Astrocyte (in vitro differentiated cells and primary cell): ENCODE measurements at regions not wholly inside any gene's neighbourhood (a gene's known extent, or its start where the extent isn't known, plus 50 kb on each side); places are given as distances from the start of the nearest gene placed in this dataset.
A peak's percentile ranks its signal among the peaks of the same experiment; 100 is the strongest.

Experiments used
- DNase-seq: peaks from one replicate; pipeline ENCODE4 v3.0.0-alpha.2; 2010; ENCODE audit warnings: low read depth
- FAIRE-seq: peaks from 2 replicates; lab custom pipeline; 2011; peaks lifted over from hg19 to GRCh38; lab: Jason Lieb, UNC
- H2AFZ ChIP-seq: 2 replicates; pipeline ENCODE4 v1.6.0; 2012; ENCODE audit warnings: low read depth, low read length, inconsistent platforms
- H3K27ac ChIP-seq: 2 replicates; pipeline ENCODE4 v1.5.1; 2011; ENCODE audit warnings: low read depth, low read length, inconsistent platforms
- H3K27me3 ChIP-seq: 2 replicates; pipeline ENCODE4 v1.6.0; 2011; ENCODE audit warnings: low read length, inconsistent platforms; ENCODE audit not compliant: insufficient read depth
- H3K36me3 ChIP-seq: 2 replicates; pipeline ENCODE4 v1.5.1; 2011; ENCODE audit warnings: low read length, inconsistent platforms; ENCODE audit not compliant: insufficient read depth
- H3K4me1 ChIP-seq: 2 replicates; pipeline ENCODE4 v1.5.1; 2011; ENCODE audit warnings: low read length, inconsistent platforms; ENCODE audit not compliant: insufficient read depth
- H3K4me2 ChIP-seq: 2 replicates; pipeline ENCODE4 v1.6.0; 2012; ENCODE audit warnings: low read length, inconsistent platforms
- H3K4me3 ChIP-seq: 2 replicates; pipeline ENCODE4 v1.5.1; 2011; ENCODE audit warnings: low read depth, mild to moderate bottlenecking, low read length, inconsistent platforms; ENCODE audit not compliant: insufficient read depth
- H3K79me2 ChIP-seq: 2 replicates; pipeline ENCODE4 v1.6.0; 2012; ENCODE audit warnings: mild to moderate bottlenecking, low read length, inconsistent platforms; ENCODE audit not compliant: insufficient read depth
- H3K9ac ChIP-seq: 2 replicates; pipeline ENCODE4 v1.6.0; 2012; ENCODE audit warnings: mild to moderate bottlenecking, low read length, inconsistent platforms
- H3K9me3 ChIP-seq: 2 replicates; pipeline ENCODE4 v1.5.1; 2012; ENCODE audit warnings: low read depth, mild to moderate bottlenecking, low read length, inconsistent platforms; ENCODE audit not compliant: insufficient read depth
- H4K20me1 ChIP-seq: 2 replicates; pipeline ENCODE4 v1.6.0; 2012; ENCODE audit warnings: low read length, inconsistent platforms; ENCODE audit not compliant: insufficient read depth
- H3K27ac Mint-ChIP-seq: one replicate; pipeline ENCODE4 v1.8.0; 2021; ENCODE audit warnings: mild to moderate bottlenecking, mixed read lengths; ENCODE audit not compliant: unreplicated experiment
- H3K27me3 Mint-ChIP-seq: one replicate; pipeline ENCODE4 v1.8.0; 2021; ENCODE audit warnings: low read depth, mixed read lengths; ENCODE audit not compliant: unreplicated experiment
- H3K36me3 Mint-ChIP-seq: one replicate; pipeline ENCODE4 v1.8.0; 2021; ENCODE audit warnings: low read depth, mixed read lengths; ENCODE audit not compliant: unreplicated experiment
- H3K4me1 Mint-ChIP-seq: one replicate; pipeline ENCODE4 v1.8.0; 2021; ENCODE audit warnings: low read depth, mixed read lengths; ENCODE audit not compliant: unreplicated experiment
- H3K4me3 Mint-ChIP-seq: one replicate; pipeline ENCODE4 v1.8.0; 2021; ENCODE audit warnings: mild to moderate bottlenecking, moderate library complexity, mixed read lengths; ENCODE audit not compliant: unreplicated experiment
- H3K9me3 Mint-ChIP-seq: one replicate; pipeline ENCODE4 v1.8.0; 2021; ENCODE audit warnings: mild to moderate bottlenecking, mixed read lengths; ENCODE audit not compliant: unreplicated experiment
- CTCF ChIP-seq: IDR thresholded peaks from 2 replicates; pipeline ENCODE4 v1.5.1; 2011; ENCODE audit warnings: low read depth, mild to moderate bottlenecking, inconsistent platforms, low read length, moderate library complexity; ENCODE audit not compliant: insufficient read depth
- EZH2 ChIP-seq: IDR thresholded peaks from 2 replicates; pipeline ENCODE4 v1.6.1; 2012; ENCODE audit warnings: mild to moderate bottlenecking, low read length, inconsistent platforms; ENCODE audit not compliant: insufficient read depth

GRCh38 chr13:81726037-81726726 lies 1385.3 kb upstream of the SPRY2 start:
- H3K79me2 ChIP-seq = no peaks in the 10 kb centered on the region
- Mint-ChIP-seq H3K27me3 (no peaks in the 10 kb centered on the region), H3K4me1 (peaks cover 2% of the 10 kb centered on the region), H3K4me3 (no peak overlapping the region), H3K36me3 (no peaks in the 10 kb centered on the region), H3K27ac (no peak overlapping the region), H3K9me3 (no peaks in the 10 kb centered on the region)
- DNase-seq (no peak), FAIRE-seq (no peak)
- no peak overlapping the region for H3K27ac ChIP-seq
- no peaks in the 10 kb centered on the region for H3K4me1 ChIP-seq
- no peak overlapping the region for H3K4me3 ChIP-seq
- TF ChIP-seq CTCF = no peak
- TF ChIP-seq EZH2 = no peak
- no peak overlapping the region for H3K9ac ChIP-seq
- H3K27me3 ChIP-seq = no peaks in the 10 kb centered on the region
- no peaks in the 10 kb centered on the region for H4K20me1 ChIP-seq
- H3K4me2 ChIP-seq = no peak overlapping the region
- no peaks in the 10 kb centered on the region for H3K9me3 ChIP-seq
- H3K36me3 ChIP-seq = no peaks in the 10 kb centered on the region
- H2AFZ ChIP-seq = no peak overlapping the region

- H3K27me3 Mint-ChIP-seq = no peaks in the 10 kb centered on the region
- H3K27me3 ChIP-seq = no peaks in the 10 kb centered on the region
- peaks cover 2% of the 10 kb centered on the region for H3K4me1 Mint-ChIP-seq
- no peaks in the 10 kb centered on the region for H3K9me3 Mint-ChIP-seq
- no peak for TF ChIP-seq CTCF
- no peak for TF ChIP-seq EZH2
- no peak overlapping the region for H3K9ac ChIP-seq
- no peak for DNase-seq
- H3K27ac ChIP-seq = no peak overlapping the region
- H3K27ac Mint-ChIP-seq = no peak overlapping the region
- H3K4me3 ChIP-seq = no peak overlapping the region
- H3K36me3 Mint-ChIP-seq = no peaks in the 10 kb centered on the region
- no peaks in the 10 kb centered on the region for H3K79me2 ChIP-seq
- no peaks in the 10 kb centered on the region for H3K9me3 ChIP-seq
- H3K4me1 ChIP-seq = no peaks in the 10 kb centered on the region
- H2AFZ ChIP-seq = no peak overlapping the region
- no peak for FAIRE-seq
- no peaks in the 10 kb centered on the region for H4K20me1 ChIP-seq
- H3K4me2 ChIP-seq = no peak overlapping the region
- no peaks in the 10 kb centered on the region for H3K36me3 ChIP-seq
- no peak overlapping the region for H3K4me3 Mint-ChIP-seq
Observed at GRCh38 chr13:81722456-81722855, 1381.5 kb upstream of the SPRY2 start.

GRCh38 chr13:81721400-81721799 lies 1380.5 kb upstream of the SPRY2 start:
- no peak overlapping the region for H3K4me3 Mint-ChIP-seq
- no peaks in the 10 kb centered on the region for H3K9me3 Mint-ChIP-seq
- Histone ChIP-seq H3K4me1 (no peaks in the 10 kb centered on the region), H4K20me1 (no peaks in the 10 kb centered on the region), H3K9ac (no peak overlapping the region), H3K4me2 (no peak overlapping the region), H3K27me3 (no peaks in the 10 kb centered on the region), H3K36me3 (no peaks in the 10 kb centered on the region), H3K4me3 (no peak overlapping the region), H3K9me3 (no peaks in the 10 kb centered on the region), H3K79me2 (no peaks in the 10 kb centered on the region), H3K27ac (no peak overlapping the region), H2AFZ (no peak overlapping the region)
- no peaks in the 10 kb centered on the region for H3K27me3 Mint-ChIP-seq
- H3K27ac Mint-ChIP-seq = peak overlapping the region; percentile 62
- no peaks in the 10 kb centered on the region for H3K36me3 Mint-ChIP-seq
- FAIRE-seq = no peak
- no peak for TF ChIP-seq EZH2
- no peak for TF ChIP-seq CTCF
- no peak for DNase-seq
- H3K4me1 Mint-ChIP-seq = peaks cover 2% of the 10 kb centered on the region
